ENCODE measurements at regions not wholly inside any gene's neighbourhood (a gene's known extent, or its start where the extent isn't known, plus 50 kb on each side); places are given as distances from the start of the nearest gene placed in this dataset.

DNA sequence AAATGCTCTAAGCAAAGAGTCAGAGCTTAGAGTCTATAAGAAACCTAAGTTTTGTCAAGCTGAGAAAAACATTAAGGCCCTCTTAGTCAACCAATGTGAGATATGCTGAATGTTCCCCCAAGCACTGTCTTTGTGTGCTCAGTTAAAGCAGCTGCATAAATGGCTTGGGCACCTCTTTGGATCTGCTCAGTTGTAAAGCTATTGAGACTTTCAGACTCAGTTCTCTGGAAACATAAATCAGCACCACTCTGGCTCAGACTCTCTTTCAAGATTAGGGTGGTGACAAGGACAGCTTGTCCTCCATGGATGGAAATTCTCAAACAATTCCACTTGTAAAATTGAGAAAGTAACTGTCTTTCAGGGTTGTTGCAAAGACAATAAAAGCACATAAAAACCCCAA is 807.9 kb downstream of the PRELID2 start (continued):
- TF ChIP-seq, protein P1, sequence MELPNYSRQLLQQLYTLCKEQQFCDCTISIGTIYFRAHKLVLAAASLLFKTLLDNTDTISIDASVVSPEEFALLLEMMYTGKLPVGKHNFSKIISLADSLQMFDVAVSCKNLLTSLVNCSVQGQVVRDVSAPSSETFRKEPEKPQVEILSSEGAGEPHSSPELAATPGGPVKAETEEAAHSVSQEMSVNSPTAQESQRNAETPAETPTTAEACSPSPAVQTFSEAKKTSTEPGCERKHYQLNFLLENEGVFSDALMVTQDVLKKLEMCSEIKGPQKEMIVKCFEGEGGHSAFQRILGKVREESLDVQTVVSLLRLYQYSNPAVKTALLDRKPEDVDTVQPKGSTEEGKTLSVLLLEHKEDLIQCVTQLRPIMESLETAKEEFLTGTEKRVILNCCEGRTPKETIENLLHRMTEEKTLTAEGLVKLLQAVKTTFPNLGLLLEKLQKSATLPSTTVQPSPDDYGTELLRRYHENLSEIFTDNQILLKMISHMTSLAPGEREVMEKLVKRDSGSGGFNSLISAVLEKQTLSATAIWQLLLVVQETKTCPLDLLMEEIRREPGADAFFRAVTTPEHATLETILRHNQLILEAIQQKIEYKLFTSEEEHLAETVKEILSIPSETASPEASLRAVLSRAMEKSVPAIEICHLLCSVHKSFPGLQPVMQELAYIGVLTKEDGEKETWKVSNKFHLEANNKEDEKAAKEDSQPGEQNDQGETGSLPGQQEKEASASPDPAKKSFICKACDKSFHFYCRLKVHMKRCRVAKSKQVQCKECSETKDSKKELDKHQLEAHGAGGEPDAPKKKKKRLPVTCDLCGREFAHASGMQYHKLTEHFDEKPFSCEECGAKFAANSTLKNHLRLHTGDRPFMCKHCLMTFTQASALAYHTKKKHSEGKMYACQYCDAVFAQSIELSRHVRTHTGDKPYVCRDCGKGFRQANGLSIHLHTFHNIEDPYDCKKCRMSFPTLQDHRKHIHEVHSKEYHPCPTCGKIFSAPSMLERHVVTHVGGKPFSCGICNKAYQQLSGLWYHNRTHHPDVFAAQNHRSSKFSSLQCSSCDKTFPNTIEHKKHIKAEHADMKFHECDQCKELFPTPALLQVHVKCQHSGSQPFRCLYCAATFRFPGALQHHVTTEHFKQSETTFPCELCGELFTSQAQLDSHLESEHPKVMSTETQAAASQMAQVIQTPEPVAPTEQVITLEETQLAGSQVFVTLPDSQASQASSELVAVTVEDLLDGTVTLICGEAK (IDR thresholded peaks at IDR 0.05) = no peak
- TF ChIP-seq, protein P1 (CRISPR knock-in tag; IDR thresholded peaks at IDR 0.05) = no peak
- TF ChIP-seq ZNF567 (CRISPR knock-in tag; IDR thresholded peaks at IDR 0.05; ENCODE audit: borderline replicate concordance) = no peak

DNA sequence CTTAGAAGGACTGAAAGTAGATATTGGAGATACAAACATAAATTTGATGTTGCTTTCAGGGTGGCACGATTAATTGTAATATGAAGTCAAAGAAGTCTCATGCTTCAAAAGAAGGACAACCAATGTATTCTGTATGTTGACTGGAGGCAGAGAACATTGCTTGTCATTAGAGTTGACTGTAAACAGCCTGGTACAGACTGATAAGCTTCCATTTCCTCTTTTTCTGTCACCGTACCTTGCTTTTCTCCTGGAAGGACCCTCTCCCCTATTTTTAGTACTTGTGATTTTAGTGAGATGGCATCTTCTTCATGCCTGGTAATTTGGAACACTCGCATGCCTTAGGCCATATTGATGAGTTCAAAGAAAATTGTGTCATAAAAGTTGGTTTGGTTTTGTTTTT is 809.4 kb downstream of the PRELID2 start:
- BruUV-seq (replicated peaks) = no TSS peak
- in situ Hi-C loops (cut with HindIII; ENCODE audit: extremely low pct_ligation_motif_present, low pct_unique_long_range_greater_than_20kb) = no loop called here
- CTCF ChIA-PET (ENCODE audit: low intra/inter-chr PET ratio, low total read pairs) = no interaction called here
- TF ChIP-seq, protein P2, sequence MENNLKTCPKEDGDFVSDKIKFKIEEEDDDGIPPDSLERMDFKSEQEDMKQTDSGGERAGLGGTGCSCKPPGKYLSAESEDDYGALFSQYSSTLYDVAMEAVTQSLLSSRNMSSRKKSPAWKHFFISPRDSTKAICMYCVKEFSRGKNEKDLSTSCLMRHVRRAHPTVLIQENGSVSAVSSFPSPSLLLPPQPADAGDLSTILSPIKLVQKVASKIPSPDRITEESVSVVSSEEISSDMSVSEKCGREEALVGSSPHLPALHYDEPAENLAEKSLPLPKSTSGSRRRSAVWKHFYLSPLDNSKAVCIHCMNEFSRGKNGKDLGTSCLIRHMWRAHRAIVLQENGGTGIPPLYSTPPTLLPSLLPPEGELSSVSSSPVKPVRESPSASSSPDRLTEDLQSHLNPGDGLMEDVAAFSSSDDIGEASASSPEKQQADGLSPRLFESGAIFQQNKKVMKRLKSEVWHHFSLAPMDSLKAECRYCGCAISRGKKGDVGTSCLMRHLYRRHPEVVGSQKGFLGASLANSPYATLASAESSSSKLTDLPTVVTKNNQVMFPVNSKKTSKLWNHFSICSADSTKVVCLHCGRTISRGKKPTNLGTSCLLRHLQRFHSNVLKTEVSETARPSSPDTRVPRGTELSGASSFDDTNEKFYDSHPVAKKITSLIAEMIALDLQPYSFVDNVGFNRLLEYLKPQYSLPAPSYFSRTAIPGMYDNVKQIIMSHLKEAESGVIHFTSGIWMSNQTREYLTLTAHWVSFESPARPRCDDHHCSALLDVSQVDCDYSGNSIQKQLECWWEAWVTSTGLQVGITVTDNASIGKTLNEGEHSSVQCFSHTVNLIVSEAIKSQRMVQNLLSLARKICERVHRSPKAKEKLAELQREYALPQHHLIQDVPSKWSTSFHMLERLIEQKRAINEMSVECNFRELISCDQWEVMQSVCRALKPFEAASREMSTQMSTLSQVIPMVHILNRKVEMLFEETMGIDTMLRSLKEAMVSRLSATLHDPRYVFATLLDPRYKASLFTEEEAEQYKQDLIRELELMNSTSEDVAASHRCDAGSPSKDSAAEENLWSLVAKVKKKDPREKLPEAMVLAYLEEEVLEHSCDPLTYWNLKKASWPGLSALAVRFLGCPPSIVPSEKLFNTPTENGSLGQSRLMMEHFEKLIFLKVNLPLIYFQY (CRISPR knock-in tag; IDR thresholded peaks at IDR 0.05; ENCODE audit: borderline replicate concordance) = no peak
- TF ChIP-seq ZNF772 (CRISPR knock-in tag; IDR thresholded peaks at IDR 0.05) (no peak), NFATC3 (CRISPR knock-in tag; IDR thresholded peaks at IDR 0.05) (no peak), ZNF766 (CRISPR knock-in tag; IDR thresholded peaks at IDR 0.05; ENCODE audit: borderline replicate concordance) (no peak), SMYD3 (CRISPR knock-in tag; IDR thresholded peaks at IDR 0.05) (no peak), TGIF2 (CRISPR knock-in tag; IDR thresholded peaks at IDR 0.05) (no peak)
- TF ChIP-seq, protein P3, sequence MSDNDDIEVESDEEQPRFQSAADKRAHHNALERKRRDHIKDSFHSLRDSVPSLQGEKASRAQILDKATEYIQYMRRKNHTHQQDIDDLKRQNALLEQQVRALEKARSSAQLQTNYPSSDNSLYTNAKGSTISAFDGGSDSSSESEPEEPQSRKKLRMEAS (IDR thresholded peaks at IDR 0.05) = no peak

More for the DNA sequence above, 809.4 kb downstream of the PRELID2 start:
- POLR2A ChIA-PET = no interaction called here
- 5% methylated on average over 3 of the region's 3 CpGs for WGBS (ENCODE audit: low lambda C conversion rate)
- Histone ChIP-seq H4K20me1 (ENCODE audit: insufficient read depth, low read length) (no peaks in the 10 kb centered on the region), H2AFZ (ENCODE audit: low read length) (no peak overlapping the region), H3K9ac (ENCODE audit: insufficient read depth, low read depth, low read length) (no peak overlapping the region), H3K4me2 (ENCODE audit: low read depth, low read length) (no peak overlapping the region), H3K9me3 (ENCODE audit: low read length) (no peaks in the 10 kb centered on the region), H3K4me3 (replicated peaks in 1 of 3; ENCODE audit: insufficient read depth in 1 of 3, low read depth in 2 of 3, low read length in 3 of 3) (no peak overlapping the region), H3K79me2 (ENCODE audit: insufficient read depth, low read length) (no peaks in the 10 kb centered on the region), H3K27ac (ENCODE audit: extremely low read length, insufficient read depth, low read length) (no peak overlapping the region), H3K4me1 (ENCODE audit: insufficient read depth, low read length) (no peaks in the 10 kb centered on the region), H3K27me3 (ENCODE audit: control insufficient read depth in 1 of 2, insufficient read depth in 2 of 2, low read length in 2 of 2) (no peaks in the 10 kb centered on the region; a peak in 1 of 5 replicates), H3K36me3 (replicated peaks in 1 of 2; ENCODE audit: control insufficient read depth in 1 of 2, insufficient read depth in 2 of 2, low read length in 2 of 2) (no peaks in the 10 kb centered on the region)
- DNase-seq (ENCODE audit: low spot score) = no peak
- FAIRE-seq = no peak
- intact Hi-C loops (cut with micrococcal nuclease; ENCODE audit: unreplicated experiment) = no loop called here
- ATAC-seq = no peak

Measured in HepG2 (cell line).